ENCODE measurements at regions not wholly inside any gene's neighbourhood (a gene's known extent, or its start where the extent isn't known, plus 50 kb on each side); places are given as distances from the start of the nearest gene placed in this dataset.

DNA sequence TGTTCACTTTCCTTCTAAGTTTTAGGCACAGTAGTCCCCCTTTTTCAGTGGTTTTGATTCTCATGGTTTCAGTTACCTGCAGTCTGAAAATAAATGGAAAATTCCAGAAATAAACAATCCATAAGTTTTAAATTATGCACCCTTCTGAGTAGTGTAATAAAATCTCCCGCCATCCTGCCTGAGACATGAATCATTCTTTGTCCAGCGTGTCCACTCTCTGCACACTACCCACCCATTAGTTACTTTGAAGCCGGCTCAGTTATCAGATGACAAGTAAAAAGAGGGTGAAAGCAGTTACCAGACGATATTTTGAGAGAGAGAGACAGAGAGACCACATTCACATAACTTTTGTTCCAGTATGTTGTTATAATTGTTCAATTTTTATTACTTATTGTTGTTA, 400.5 kb downstream of the TMX3 start:
- TF ChIP-seq CTCF (IDR thresholded peaks at IDR 0.05; ENCODE audit: low read depth, low read length, missing control alignments), result no peak
- H3K4me3 ChIP-seq (ENCODE audit: low read depth, low read length), result no peak overlapping the region
- no peak for DNase-seq (ENCODE audit: low read depth)

DNA sequence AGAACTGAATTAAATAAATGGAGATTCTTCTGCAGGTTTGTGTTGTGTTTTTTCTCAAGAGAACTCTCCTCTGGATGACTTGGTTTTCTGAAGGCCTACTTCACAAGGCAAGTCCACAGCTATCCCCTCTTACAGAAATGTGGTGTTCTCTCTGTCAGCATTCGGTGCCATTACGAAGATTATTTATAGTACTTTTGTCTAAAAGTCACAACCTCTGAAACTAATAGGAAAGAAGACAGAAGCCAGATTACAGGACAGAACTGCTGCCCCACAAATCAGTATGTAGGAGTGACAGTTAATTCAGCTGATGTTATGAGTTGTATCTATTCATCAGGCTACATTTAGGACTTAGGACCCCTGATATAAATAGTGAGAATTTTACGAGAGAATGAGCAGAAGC, 413.5 kb downstream of the TMX3 start:
- TF ChIP-seq CTCF (IDR thresholded peaks at IDR 0.05; ENCODE audit: low read depth, low read length, missing control alignments), result no peak
- DNase-seq (ENCODE audit: low read depth), result no peak
- H3K4me3 ChIP-seq (ENCODE audit: low read depth, low read length), result no peak overlapping the region

DNA sequence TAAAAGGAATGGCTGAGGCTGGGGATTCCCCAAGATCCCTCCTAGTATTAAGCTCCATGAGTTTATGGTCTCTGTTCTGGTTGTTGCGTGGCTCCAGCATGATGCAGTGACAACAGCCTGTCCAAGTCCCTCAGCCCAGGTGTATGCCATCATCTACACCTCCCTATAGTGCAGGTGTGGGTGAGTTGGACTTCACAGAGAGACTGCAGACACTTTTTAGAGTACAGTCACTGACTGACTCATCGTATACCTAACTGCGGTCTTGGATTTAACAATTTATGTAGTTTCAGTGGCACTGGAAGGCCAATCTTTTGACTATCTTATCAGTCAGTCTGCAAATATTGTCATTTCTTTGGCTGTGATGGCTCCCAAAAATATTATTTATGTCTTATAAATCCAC, 415.0 kb downstream of the TMX3 start:
- no peak overlapping the region for H3K4me3 ChIP-seq (ENCODE audit: low read depth, low read length)
- no peak for TF ChIP-seq CTCF (IDR thresholded peaks at IDR 0.05; ENCODE audit: low read depth, low read length, missing control alignments)
- DNase-seq (ENCODE audit: low read depth), result no peak

DNA sequence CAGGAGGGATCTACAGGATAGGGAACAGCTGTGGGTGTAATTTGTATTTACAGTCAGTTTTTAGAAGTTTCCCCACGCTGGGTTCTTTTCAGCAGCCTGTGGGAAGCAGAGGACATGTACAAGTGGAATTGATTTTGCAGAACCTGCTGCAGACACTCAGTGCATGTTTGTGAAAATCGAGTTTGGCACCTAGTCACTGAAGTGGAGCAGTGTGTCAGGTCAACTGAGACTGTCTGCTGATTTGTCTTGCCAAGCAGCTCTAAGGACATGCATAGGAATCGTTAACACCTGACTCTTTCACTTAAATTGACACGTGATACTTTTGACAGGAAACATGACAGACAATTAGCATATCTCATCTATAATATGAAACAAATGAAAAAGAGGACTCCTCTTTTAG, 416.6 kb downstream of the TMX3 start:
- H3K4me3 ChIP-seq (ENCODE audit: low read depth, low read length), result no peak overlapping the region
- TF ChIP-seq CTCF (IDR thresholded peaks at IDR 0.05; ENCODE audit: low read depth, low read length, missing control alignments), result no peak
- no peak for DNase-seq (ENCODE audit: low read depth)

DNA sequence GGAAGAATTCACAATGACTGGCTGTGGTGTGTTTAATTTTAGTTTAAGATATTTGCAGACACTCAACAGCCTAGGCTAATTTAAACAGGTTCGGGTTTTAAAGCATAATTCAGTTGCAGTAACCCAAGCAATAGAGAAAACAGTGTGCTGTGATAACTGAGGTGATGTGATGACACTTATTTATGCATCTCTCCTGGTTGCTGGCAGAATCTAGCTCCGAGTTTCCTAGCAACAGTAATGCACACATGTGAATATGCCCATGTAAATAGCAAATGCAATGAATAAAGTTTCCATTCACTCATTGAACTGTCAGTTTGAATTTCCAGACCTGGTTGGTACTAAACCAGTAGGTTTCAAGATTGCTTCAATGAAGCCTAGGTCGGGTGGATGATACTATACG, 426.5 kb downstream of the TMX3 start:
- no peak for DNase-seq (ENCODE audit: low read depth)
- H3K4me3 ChIP-seq (ENCODE audit: low read depth, low read length), result no peak overlapping the region
- TF ChIP-seq CTCF (IDR thresholded peaks at IDR 0.05; ENCODE audit: low read depth, low read length, missing control alignments), result no peak

DNA sequence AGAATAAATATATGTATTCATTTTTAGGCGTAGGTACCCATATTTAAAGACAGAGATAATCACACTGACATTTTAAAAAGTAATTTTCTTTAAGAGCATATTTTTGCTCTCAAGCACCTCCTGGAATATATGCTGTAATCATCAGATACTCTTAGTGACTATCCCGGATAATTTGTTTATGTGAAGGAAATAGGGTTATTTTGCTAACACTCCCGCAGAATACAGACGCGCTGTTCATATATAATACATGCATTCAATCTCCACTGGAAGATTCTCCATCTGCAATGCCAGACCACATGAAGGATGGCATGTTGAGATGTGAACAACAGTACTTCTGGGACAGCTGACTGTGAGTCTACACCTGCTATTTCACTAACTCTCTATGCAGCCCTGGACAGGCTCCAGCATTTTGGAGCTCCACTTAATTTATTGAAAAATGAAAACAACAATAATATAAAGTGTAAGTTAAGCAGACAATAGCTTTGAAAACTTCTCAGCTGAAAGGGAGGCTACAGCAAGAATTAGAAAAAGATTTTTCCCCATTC, 430.6 kb downstream of the TMX3 start:
- TF ChIP-seq CTCF (IDR thresholded peaks at IDR 0.05; ENCODE audit: low read depth, low read length, missing control alignments), result no peak
- no peak for DNase-seq (ENCODE audit: low read depth)
- H3K4me3 ChIP-seq (ENCODE audit: low read depth, low read length), result no peak overlapping the region

DNA sequence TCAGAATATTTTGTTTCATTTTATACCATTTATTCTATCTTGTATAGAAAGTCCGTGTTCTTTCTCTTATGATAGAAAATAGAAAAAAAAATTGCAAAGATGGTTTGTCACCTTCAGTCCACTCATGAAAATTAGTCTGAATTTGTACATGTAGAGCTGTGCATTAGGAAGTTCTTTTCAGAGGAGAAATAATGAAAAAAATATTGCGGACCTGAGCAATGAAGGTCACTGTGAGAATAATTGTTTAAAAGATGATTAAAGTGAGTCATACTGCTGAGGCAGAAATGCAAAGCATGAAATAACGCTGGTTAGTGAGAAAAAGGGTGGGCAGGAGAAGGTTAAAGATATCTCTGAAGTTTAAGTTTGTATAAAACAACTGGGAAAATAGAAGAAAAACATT, 431.1 kb downstream of the TMX3 start:
- TF ChIP-seq CTCF (IDR thresholded peaks at IDR 0.05; ENCODE audit: low read depth, low read length, missing control alignments), result no peak

More for the DNA sequence above, 431.1 kb downstream of the TMX3 start:
- DNase-seq (ENCODE audit: low read depth), result no peak
- no peak overlapping the region for H3K4me3 ChIP-seq (ENCODE audit: low read depth, low read length)
